GM18520 (cell line): ENCODE measurements at regions not wholly inside any gene's neighbourhood (a gene's known extent, or its start where the extent isn't known, plus 50 kb on each side); places are given as distances from the start of the nearest gene placed in this dataset.
"Not testable (repeated sequence)": the region's sequence is repeated elsewhere in the genome, so short reads cannot be mapped to it uniquely, and the experiment has no call there.

Source experiments
- ATAC-seq: cut with Tn5 transposase; IDR thresholded peaks from one replicate; pipeline ENCODE4 v1.9.1; 2021; ENCODE audit not compliant: unreplicated experiment

- ATAC-seq = no peak
These were observed 109.4 kb downstream of the TMEM30B start for GRCh38 chr14:61171727-61172126.

- no peak for ATAC-seq
These were observed 113.0 kb downstream of the TMEM30B start for GRCh38 chr14:61168141-61168540.

GRCh38 chr14:61167642-61168041 lies 113.5 kb downstream of the TMEM30B start:
- no peak for ATAC-seq

- ATAC-seq = no peak
These were observed 120.3 kb downstream of the TMEM30B start for GRCh38 chr14:61160798-61161197.

- no peak for ATAC-seq
These were observed 126.5 kb downstream of the TMEM30B start for GRCh38 chr14:61154641-61155040.

- ATAC-seq = no peak
These were observed 127.1 kb downstream of the TMEM30B start for GRCh38 chr14:61153914-61154545.

GRCh38 chr14:61153431-61153830 lies 127.7 kb downstream of the TMEM30B start:
- no peak for ATAC-seq

- ATAC-seq = no peak
These were observed 128.2 kb downstream of the TMEM30B start for GRCh38 chr14:61152851-61153364.

- no peak for ATAC-seq
These were observed 129.9 kb downstream of the TMEM30B start for GRCh38 chr14:61151251-61151650.

GRCh38 chr14:61150851-61151250 lies 130.3 kb downstream of the TMEM30B start:
- no peak for ATAC-seq

GRCh38 chr14:61149896-61150295 lies 131.2 kb downstream of the TMEM30B start:
- no peak for ATAC-seq

- ATAC-seq = no peak
These were observed 132.3 kb downstream of the TMEM30B start for GRCh38 chr14:61148742-61149350.

- no peak for ATAC-seq
These were observed 133.1 kb downstream of the TMEM30B start for GRCh38 chr14:61147831-61148549.

- ATAC-seq = no peak
These were observed 133.7 kb downstream of the TMEM30B start for GRCh38 chr14:61147381-61147821.

- no peak for ATAC-seq
These were observed 134.2 kb downstream of the TMEM30B start for GRCh38 chr14:61146899-61147298.

GRCh38 chr14:61145903-61146481 lies 135.1 kb downstream of the TMEM30B start:
- ATAC-seq = no peak

- ATAC-seq = no peak
These were observed 135.9 kb downstream of the TMEM30B start for GRCh38 chr14:61145034-61145902.

GRCh38 chr14:61144117-61145033 lies 136.8 kb downstream of the TMEM30B start:
- ATAC-seq = not testable (repeated sequence)

GRCh38 chr14:61140872-61141271 lies 140.3 kb downstream of the TMEM30B start:
- no peak for ATAC-seq

- no peak for ATAC-seq
These were observed 140.9 kb downstream of the TMEM30B start for GRCh38 chr14:61140271-61140670.
